GM12878 (cell line): ENCODE measurements at regions not wholly inside any gene's neighbourhood (a gene's known extent, or its start where the extent isn't known, plus 50 kb on each side); places are given as distances from the start of the nearest gene placed in this dataset.

Source experiments
- ASH2L ChIP-seq: fragments of 300-600, 200-600 bp; sonication (generic); IDR thresholded peaks from 2 replicates; pipeline ENCODE4 v1.6.1; 2017; ENCODE audit warnings: low read depth, mild to moderate bottlenecking, borderline replicate concordance
- DPF2 ChIP-seq: fragments of 450-650 bp; IDR thresholded peaks from 2 replicates; pipeline ENCODE4 v1.6.1; 2017; ENCODE audit warnings: mild to moderate bottlenecking
- GABPA ChIP-seq: IDR thresholded peaks from 2 replicates; pipeline ENCODE4 v1.6.1; 2014; ENCODE audit warnings: antibody characterized with exemption, low read depth, mild to moderate bottlenecking, inconsistent platforms
- MEF2B ChIP-seq: fragments of 450-650 bp; IDR thresholded peaks from 2 replicates; pipeline ENCODE4 v1.6.1; 2018; ENCODE audit warnings: mild to moderate bottlenecking, moderate library complexity; ENCODE audit not compliant: partially characterized antibody, poor library complexity, severe bottlenecking
- NBN ChIP-seq: fragments of 450-650 bp; IDR thresholded peaks from 2 replicates; pipeline ENCODE4 v1.6.1; 2016
- NFIC ChIP-seq: IDR thresholded peaks from 2 replicates; pipeline ENCODE4 v1.6.1; 2012; ENCODE audit warnings: low read depth, mild to moderate bottlenecking, inconsistent platforms, low read length, moderate library complexity
- RAD21 ChIP-seq: IDR thresholded peaks from 2 replicates; pipeline ENCODE4 v1.6.1; 2011; ENCODE audit warnings: mild to moderate bottlenecking, low read depth, low read length, moderate library complexity; ENCODE audit not compliant: insufficient read depth
- RAD51 ChIP-seq: fragments of 450-650 bp; IDR thresholded peaks from 2 replicates; pipeline ENCODE4 v1.6.1; 2016; ENCODE audit warnings: moderate library complexity, mild to moderate bottlenecking, inconsistent platforms
- SUZ12 ChIP-seq: fragments of 200-600 bp; sonication (generic); IDR thresholded peaks from one replicate; pipeline ENCODE4 v1.6.1; 2018; ENCODE audit warnings: antibody characterized with exemption, mild to moderate bottlenecking; ENCODE audit not compliant: unreplicated experiment
- TF ChIP-seq, protein P1 (sequence below): fragments of 150-350 bp; IDR thresholded peaks from 2 replicates; pipeline ENCODE4 v1.6.1; 2016; ENCODE audit warnings: low read depth, low read length
- TF ChIP-seq, protein P2 (sequence below): IDR thresholded peaks from 2 replicates; pipeline ENCODE4 v1.6.1; 2011; ENCODE audit warnings: borderline replicate concordance, low read depth, mild to moderate bottlenecking, moderate library complexity, mixed read lengths, low read length; ENCODE audit not compliant: insufficient read depth; ENCODE audit errors: extremely low read length

DNA sequence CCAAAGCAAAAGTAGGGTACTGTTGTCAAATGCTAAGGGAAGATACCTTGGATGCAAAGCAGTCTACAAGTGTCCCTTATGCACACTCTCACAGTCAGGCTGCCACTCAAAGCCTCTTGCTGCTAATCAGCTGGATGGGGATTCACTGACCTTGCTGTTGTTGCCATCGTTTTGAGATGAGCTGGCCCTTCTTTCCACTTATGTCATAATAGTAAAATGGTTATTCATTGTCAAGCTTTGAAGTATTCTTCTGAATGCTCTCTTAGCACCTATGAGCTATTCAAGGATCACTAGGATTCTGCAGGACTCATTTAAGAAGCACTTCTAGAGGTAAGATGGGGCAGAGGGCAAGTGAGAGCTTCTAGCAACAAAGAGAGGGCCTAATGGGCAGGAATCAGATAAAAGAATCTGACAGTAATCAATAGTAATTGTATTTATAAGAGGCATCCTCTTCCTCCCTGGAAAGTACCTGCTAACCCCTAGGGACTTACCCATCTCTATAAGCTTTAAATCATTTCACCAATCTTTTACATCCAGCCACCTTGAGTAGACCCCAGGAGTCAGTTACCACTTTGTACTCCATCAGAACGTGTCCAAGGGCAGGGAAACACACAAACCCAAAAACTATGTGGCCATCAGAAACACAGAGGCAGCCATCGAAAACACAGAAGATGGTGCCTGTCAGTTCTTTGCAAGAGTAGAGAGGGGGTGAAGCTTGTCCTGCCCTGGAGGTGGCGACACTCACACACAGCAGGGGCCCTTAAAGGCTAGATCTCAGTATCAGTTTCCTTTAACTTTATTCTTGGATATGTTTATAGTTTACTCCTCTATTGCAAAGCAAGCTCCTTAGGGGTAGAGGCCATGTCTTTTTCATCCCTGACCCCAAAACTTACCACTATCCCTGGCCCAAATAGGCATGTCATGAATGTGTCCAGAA lies 103.7 kb upstream of the NFIA start (continued):
- no peak for TF ChIP-seq GABPA
- TF ChIP-seq NBN = no peak
- 0 out of 2 replicates have a peak, but pooled peaks have one; percentile 23 for TF ChIP-seq DPF2
- TF ChIP-seq RAD51 = no peak
- peak; percentile 59 for TF ChIP-seq MEF2B
- TF ChIP-seq, protein P1, sequence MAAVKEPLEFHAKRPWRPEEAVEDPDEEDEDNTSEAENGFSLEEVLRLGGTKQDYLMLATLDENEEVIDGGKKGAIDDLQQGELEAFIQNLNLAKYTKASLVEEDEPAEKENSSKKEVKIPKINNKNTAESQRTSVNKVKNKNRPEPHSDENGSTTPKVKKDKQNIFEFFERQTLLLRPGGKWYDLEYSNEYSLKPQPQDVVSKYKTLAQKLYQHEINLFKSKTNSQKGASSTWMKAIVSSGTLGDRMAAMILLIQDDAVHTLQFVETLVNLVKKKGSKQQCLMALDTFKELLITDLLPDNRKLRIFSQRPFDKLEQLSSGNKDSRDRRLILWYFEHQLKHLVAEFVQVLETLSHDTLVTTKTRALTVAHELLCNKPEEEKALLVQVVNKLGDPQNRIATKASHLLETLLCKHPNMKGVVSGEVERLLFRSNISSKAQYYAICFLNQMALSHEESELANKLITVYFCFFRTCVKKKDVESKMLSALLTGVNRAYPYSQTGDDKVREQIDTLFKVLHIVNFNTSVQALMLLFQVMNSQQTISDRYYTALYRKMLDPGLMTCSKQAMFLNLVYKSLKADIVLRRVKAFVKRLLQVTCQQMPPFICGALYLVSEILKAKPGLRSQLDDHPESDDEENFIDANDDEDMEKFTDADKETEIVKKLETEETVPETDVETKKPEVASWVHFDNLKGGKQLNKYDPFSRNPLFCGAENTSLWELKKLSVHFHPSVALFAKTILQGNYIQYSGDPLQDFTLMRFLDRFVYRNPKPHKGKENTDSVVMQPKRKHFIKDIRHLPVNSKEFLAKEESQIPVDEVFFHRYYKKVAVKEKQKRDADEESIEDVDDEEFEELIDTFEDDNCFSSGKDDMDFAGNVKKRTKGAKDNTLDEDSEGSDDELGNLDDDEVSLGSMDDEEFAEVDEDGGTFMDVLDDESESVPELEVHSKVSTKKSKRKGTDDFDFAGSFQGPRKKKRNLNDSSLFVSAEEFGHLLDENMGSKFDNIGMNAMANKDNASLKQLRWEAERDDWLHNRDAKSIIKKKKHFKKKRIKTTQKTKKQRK = no peak
- TF ChIP-seq ASH2L = no peak
- TF ChIP-seq, protein P2, sequence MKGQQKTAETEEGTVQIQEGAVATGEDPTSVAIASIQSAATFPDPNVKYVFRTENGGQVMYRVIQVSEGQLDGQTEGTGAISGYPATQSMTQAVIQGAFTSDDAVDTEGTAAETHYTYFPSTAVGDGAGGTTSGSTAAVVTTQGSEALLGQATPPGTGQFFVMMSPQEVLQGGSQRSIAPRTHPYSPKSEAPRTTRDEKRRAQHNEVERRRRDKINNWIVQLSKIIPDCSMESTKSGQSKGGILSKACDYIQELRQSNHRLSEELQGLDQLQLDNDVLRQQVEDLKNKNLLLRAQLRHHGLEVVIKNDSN = no peak
- peak; percentile 62 for TF ChIP-seq RAD21
- TF ChIP-seq SUZ12 = no peak
- TF ChIP-seq NFIC = no peak
